ENCODE measurements at regions not wholly inside any gene's neighbourhood (a gene's known extent, or its start where the extent isn't known, plus 50 kb on each side); places are given as distances from the start of the nearest gene placed in this dataset.

GRCh38 chr5:120808135-120808534 lies 344.0 kb downstream of the PRR16 start:
- H3K9ac ChIP-seq (ENCODE audit: low read length): no peak overlapping the region
- Mint-ChIP-seq H3K27ac (no peak overlapping the region), H3K27me3 (no peaks in the 10 kb centered on the region), H3K4me3 (no peak overlapping the region), H3K9me3 (ENCODE audit: insufficient read depth) (no peaks in the 10 kb centered on the region), H3K4me1 (no peaks in the 10 kb centered on the region)
- POLR2A ChIA-PET: no interaction called here
- H3K36me3 ChIP-seq (replicated peaks in 1 of 2; ENCODE audit: control extremely low read depth in 1 of 2, control insufficient read depth in 1 of 2, extremely low read depth in 1 of 2, insufficient read depth in 2 of 2, low read length in 1 of 2): no peaks in the 10 kb centered on the region
- H3K27me3 ChIP-seq (replicated peaks in 1 of 4; ENCODE audit: control extremely low read depth in 1 of 4, control insufficient read depth in 3 of 4, insufficient read depth in 4 of 4, low read length in 3 of 4): no peaks in the 10 kb centered on the region
- no peak overlapping the region for H3K4me2 ChIP-seq (replicated peaks; ENCODE audit: low read depth, low read length, poor library complexity, severe bottlenecking)
- no peaks in the 10 kb centered on the region for H3K79me2 ChIP-seq (ENCODE audit: control insufficient read depth, insufficient read depth, low read length)
- intact Hi-C loops (cut with micrococcal nuclease): no loop called here
- ATAC-seq (ENCODE audit: low read depth) (no peak), DNase-seq (no peak)
- CTCF ChIA-PET: no interaction called here
- no peak overlapping the region for H2AFZ ChIP-seq (ENCODE audit: insufficient read depth, low read depth, low read length, poor library complexity, severe bottlenecking)
- no peaks in the 10 kb centered on the region for H3K4me1 ChIP-seq (ENCODE audit: control insufficient read depth in 2 of 2, insufficient read depth in 2 of 2, low read length in 2 of 2)
- H3K4me3 ChIP-seq (ENCODE audit: control extremely low read depth in 1 of 5, extremely low read depth in 1 of 5, insufficient read depth in 1 of 5, low read depth in 2 of 5, low read length in 4 of 5): no peak overlapping the region
- H3K9me3 ChIP-seq (ENCODE audit: control extremely low read depth in 1 of 3, control insufficient read depth in 2 of 3, insufficient read depth in 1 of 3, low read length in 2 of 3): no peaks in the 10 kb centered on the region
- TF ChIP-seq EZH2 (IDR thresholded peaks at IDR 0.05; ENCODE audit: borderline replicate concordance, insufficient read depth, low read depth, low read length, poor library complexity, severe bottlenecking) (no peak), CTCF (IDR thresholded peaks at IDR 0.05) (no peak)
- H4K20me1 ChIP-seq (ENCODE audit: control insufficient read depth, insufficient read depth, low read length, poor library complexity, severe bottlenecking): no peaks in the 10 kb centered on the region
- H3K27ac ChIP-seq (ENCODE audit: low read length in 2 of 2): no peak overlapping the region

GRCh38 chr5:120808606-120809005 lies 344.5 kb downstream of the PRR16 start:
- Mint-ChIP-seq H3K9me3 (ENCODE audit: insufficient read depth) (no peaks in the 10 kb centered on the region), H3K27me3 (no peaks in the 10 kb centered on the region), H3K4me3 (no peak overlapping the region), H3K4me1 (no peaks in the 10 kb centered on the region), H3K27ac (no peak overlapping the region)
- ChIA-PET CTCF (no interaction called here), POLR2A (no interaction called here)
- Histone ChIP-seq H2AFZ (ENCODE audit: insufficient read depth, low read depth, low read length, poor library complexity, severe bottlenecking) (no peak overlapping the region), H3K36me3 (replicated peaks in 1 of 2; ENCODE audit: control extremely low read depth in 1 of 2, control insufficient read depth in 1 of 2, extremely low read depth in 1 of 2, insufficient read depth in 2 of 2, low read length in 1 of 2) (no peaks in the 10 kb centered on the region), H4K20me1 (ENCODE audit: control insufficient read depth, insufficient read depth, low read length, poor library complexity, severe bottlenecking) (no peaks in the 10 kb centered on the region), H3K4me3 (ENCODE audit: control extremely low read depth in 1 of 5, extremely low read depth in 1 of 5, insufficient read depth in 1 of 5, low read depth in 2 of 5, low read length in 4 of 5) (no peak overlapping the region), H3K4me2 (replicated peaks; ENCODE audit: low read depth, low read length, poor library complexity, severe bottlenecking) (no peak overlapping the region), H3K9ac (ENCODE audit: low read length) (no peak overlapping the region), H3K27me3 (replicated peaks in 1 of 4; ENCODE audit: control extremely low read depth in 1 of 4, control insufficient read depth in 3 of 4, insufficient read depth in 4 of 4, low read length in 3 of 4) (no peaks in the 10 kb centered on the region), H3K27ac (ENCODE audit: low read length in 2 of 2) (no peak overlapping the region), H3K9me3 (ENCODE audit: control extremely low read depth in 1 of 3, control insufficient read depth in 2 of 3, insufficient read depth in 1 of 3, low read length in 2 of 3) (no peaks in the 10 kb centered on the region), H3K79me2 (ENCODE audit: control insufficient read depth, insufficient read depth, low read length) (no peaks in the 10 kb centered on the region), H3K4me1 (ENCODE audit: control insufficient read depth in 2 of 2, insufficient read depth in 2 of 2, low read length in 2 of 2) (no peaks in the 10 kb centered on the region)
- no peak for TF ChIP-seq CTCF (IDR thresholded peaks at IDR 0.05)
- TF ChIP-seq EZH2 (IDR thresholded peaks at IDR 0.05; ENCODE audit: borderline replicate concordance, insufficient read depth, low read depth, low read length, poor library complexity, severe bottlenecking): no peak
- no peak for ATAC-seq (ENCODE audit: low read depth)
- no peak for DNase-seq
- intact Hi-C loops (cut with micrococcal nuclease): no loop called here

Measured in B cell (primary cell).